Inflammatory macrophage treated with lipopolysaccharide for 4 hours (primary cell): ENCODE measurements at regions not wholly inside any gene's neighbourhood (a gene's known extent, or its start where the extent isn't known, plus 50 kb on each side); places are given as distances from the start of the nearest gene placed in this dataset.
A peak's percentile ranks its signal among the peaks of the same experiment; 100 is the strongest.
"Not testable (repeated sequence)": the region's sequence is repeated elsewhere in the genome, so short reads cannot be mapped to it uniquely, and the experiment has no call there.

Source experiments
- DNase-seq: peaks from one replicate; pipeline ENCODE4 v3.0.0-alpha.2; 2020

DNA sequence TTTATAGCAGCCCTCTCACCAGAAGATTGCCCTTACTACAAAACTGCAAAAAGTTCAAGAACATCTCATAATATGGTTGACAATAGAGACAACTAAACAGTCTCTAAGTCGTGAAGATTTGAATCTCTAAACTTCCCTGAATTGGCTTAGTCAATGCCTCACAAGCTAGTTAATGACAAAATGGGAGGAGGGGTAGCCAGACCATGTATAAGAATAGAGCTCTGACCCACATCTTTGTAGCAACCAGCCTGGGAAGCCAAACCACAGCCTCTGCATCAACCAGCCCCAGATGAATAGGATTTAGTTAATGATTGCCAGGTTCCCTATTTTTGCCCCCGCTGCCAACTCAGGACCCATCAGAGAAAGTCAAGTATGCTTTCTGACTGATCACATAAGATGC, 1265.9 kb upstream of the PCDH10 start:
- not testable (repeated sequence) for DNase-seq

DNA sequence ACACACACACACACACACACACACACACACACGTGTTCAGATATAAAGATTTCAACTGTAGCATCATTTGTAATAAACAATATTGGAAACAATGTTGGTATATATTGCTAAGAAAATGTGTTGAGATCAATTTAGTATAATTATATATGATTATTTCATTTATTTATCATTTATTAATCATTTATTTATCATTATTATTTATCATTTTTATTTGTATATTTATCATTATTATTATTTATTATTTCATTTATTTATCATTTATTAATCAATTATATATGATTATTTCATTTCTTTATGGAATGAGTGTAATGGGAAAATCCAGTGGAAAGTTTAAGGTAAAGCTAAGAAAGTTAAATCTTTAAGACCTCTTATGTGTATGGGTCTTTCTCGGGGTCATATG, 1223.4 kb upstream of the PCDH10 start:
- not testable (repeated sequence) for DNase-seq

DNA sequence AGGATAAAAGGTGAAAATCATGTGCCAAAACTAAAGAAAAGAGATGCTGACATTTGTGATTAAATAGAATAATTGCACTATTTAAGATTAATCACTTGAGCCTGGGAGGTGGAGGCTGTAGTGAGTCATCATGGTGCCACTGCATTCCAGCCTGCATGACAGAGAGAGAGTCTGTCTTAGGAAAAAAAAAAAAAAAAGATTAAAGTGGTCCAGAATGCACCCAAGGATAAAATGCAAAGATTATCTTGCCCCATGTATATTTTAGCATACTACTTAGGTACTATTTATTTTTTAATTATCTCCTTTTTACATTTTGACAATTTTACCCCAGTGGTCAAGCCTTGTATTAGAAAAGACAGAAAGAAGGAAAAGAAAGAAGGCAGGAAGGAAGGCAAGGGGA, 1181.4 kb upstream of the PCDH10 start:
- not testable (repeated sequence) for DNase-seq

DNA sequence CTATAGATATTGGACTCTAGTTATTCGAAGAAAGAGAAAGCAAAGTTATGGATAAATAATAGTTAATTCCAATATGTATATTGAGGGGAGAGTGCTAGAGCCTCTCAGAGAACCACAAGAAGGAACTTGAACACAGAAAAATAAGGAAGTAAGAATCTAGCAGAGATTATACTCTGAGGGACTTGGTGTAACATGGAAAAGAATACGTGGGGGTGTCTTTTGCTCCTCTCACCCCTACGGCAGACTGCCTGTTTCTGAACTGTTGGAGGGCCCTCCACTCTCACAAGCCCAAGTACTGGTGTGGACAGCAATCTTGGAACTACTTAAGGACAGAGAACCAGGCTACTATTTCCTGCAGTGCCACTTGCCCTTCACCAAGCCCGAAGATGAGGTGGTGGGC, 1174.4 kb upstream of the PCDH10 start:
- peak; percentile 0 for DNase-seq

DNA sequence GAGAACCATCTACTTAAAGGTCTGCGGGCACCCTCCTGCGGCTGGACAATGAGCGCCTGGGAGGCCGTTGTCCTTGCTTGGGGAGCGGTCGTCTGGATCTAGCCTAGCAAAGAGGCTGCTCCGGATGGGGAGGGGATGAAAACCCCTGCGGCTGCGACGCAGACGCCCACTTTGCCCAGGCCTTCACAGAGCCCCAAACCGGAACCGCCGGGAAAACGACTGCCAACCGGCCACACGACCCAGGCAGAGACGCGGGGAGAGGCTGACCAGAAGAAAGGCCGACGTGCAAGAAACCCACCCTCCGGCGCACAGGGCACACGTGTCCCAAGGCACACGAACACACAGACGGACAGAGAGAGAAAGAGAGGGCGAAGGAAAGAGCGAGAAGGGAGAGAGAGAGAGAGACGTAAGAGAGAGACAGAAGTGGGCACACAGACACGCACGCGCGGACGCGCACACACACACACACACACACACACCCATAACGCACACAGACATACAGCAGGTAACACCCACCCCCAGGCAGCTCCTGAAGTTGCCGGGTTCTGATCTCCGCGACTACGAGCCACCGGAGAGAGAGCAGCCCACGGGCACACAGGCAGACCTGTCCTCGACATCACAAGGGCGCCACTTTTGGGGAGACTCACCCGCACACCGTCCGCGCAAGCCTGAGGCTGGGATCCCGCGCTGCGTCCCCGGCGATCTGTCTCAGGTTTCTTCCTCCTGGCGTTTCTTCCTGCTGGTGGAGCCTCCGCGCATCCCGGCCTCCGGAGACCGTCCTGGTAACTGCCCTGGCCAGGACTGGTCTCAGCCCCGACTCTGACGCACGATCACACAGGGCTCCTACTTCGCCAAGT, 1173.6 kb upstream of the PCDH10 start:
- not testable (repeated sequence) for DNase-seq

DNA sequence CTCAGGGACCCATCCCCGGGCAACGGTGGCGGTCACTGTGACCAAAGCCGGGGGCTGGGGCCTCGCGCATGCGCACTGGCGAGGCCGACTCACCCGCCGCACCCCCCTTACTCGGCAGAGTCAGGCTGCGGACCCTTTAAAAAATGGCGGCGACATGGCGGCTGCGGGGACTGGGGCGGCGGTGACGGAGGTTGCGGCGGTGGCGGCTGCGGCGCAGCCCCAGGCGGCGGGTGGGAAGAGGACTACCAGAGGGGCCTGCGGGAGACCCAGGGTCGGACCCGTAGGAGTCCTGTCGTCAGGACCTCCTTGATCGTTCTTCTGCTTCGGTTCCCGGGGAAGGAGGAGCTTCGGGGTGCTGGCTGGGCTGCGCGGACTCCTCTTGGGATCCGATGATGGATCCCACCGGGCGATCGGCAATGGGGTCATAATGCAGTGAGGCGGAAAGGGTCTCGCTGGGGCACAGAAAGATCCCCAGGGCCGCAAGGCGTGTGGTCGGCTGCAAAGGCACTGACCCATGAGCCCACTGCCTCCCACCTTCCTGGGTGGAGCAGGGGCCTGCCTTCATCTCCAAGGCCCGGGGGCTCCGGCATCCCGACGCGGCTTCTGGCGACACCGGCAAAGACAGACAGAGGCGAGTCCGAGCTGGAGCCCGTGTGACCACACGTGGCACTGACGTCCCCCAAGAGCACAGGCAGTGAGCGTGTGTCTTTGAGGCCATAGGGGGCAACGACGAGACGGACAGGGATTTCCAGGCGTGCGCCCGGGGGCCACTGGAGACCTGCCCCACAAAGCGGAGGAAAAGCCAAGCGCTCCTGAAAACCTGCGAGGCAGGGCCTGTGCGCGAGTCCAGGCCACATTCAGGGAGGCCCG, 1172.7 kb upstream of the PCDH10 start:
- not testable (repeated sequence) for DNase-seq

DNA sequence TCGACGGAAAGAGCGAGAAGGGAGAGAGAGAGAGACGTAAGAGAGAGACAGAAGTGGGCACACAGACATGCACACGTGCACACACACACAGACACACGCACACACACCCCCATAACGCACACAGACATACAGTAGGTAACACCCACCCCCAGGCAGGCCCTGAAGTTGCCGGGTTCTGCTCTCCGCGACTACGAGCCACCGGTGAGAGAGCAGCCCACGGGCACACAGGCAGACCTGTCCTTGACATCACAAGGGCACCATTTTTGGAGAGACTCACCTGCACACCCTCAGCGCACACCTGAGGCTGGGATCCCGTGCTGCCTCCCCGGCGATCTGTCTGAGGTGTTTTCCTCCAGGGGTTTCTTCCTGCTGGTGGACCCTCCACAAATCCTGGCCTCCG, 1171.0 kb upstream of the PCDH10 start:
- DNase-seq: no peak

DNA sequence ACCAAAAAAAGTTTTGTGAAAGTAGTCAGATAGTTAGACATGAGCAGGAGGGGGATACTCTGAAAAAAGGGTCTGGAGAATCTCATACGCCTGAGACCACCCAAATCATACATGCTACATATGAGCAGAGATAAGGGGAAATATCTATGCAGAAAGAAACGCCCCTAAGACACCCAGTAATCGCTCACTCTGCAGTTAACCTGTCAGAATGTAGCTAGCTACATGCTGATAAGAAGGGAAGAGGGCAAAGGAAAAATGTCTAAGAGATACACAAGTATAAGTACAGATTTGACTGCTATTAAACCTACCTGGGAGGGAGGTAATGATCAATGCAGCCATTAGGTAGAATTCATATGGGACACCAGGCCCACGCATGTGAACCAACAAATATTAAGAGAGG, 1159.5 kb upstream of the PCDH10 start:
- no peak for DNase-seq

DNA sequence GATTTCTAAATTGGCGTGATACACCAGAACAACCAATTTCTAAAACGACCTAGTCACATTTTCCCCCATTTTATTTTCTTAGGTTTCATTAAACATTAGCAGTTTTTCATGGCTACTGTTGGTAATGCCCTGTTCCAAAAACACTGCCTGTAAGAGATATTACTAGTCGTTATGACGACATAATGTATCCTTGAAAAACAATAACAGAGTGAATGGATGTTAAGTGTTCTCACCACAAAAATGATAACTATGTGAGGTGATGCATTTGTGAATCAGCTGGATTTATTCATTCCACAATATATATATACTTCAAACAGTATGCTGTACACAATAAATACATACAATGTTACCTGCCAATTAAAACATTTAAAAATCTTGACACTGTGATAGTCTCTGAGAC, 1147.6 kb upstream of the PCDH10 start:
- DNase-seq: no peak

DNA sequence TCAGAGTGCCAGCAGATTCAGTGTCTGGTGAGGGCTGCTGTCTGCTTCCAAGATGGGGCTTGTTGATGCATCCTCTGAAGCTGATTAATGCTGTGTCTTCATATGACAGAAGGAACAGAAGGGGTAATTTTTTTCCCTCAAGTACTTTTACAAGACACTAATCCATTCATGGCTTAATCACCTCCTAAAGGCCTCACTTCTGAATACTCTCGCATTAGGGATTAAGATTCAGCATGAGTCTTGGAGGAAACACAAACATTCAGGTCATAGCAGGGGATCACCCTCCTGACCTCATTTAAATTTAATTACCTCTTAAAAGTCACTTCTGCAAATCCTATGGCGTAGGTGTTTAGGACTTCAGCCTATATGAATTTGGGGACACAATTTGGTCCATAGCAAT, 1145.5 kb upstream of the PCDH10 start:
- DNase-seq: no peak

DNA sequence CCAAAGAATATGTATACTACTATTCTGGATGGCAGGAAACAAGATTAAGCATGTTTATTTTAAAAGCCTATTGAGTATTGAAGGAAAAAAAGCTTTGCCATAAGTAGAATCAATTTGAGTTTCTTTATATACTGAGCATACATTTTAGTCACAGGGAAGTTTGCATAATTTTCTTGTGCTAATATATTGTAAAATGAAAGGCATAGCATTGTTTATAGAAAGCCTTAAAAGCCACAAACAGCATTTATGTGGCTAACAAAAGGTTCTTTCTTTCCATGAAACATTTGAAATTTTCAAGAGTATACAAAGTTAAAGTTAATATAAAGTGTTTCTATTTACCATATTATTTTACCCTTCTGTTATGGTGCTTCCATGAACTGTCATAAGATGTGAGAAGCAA, 1133.8 kb upstream of the PCDH10 start:
- DNase-seq: no peak

DNA sequence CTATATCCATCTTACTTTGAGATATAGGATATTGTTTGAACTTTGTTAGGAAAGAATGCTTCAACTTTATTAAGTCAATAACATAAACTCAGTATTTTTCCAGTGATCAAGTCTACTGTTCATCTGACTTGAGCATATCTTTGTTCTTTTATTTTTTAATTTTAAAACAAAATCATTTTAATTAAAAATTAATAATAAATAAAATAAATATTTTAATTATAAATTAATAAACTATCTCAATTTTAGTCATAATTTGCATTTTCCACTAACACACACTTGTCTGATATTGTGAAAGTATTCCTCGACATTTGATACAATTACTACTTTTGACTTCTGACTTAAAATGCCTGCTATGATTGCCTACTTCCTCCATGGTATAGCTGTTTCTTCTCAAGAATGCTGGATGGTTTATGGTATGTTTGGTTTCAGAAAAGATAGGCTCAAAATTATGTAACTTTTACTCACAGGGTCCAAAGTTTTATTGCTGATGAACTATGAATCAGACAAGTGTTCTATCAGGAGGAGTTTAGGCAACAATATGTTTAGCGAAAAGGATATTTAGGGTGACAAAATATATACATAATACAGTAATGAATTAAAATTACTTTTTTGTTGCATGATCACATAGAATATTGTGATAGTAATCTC, 1132.3 kb upstream of the PCDH10 start:
- DNase-seq: no peak

DNA sequence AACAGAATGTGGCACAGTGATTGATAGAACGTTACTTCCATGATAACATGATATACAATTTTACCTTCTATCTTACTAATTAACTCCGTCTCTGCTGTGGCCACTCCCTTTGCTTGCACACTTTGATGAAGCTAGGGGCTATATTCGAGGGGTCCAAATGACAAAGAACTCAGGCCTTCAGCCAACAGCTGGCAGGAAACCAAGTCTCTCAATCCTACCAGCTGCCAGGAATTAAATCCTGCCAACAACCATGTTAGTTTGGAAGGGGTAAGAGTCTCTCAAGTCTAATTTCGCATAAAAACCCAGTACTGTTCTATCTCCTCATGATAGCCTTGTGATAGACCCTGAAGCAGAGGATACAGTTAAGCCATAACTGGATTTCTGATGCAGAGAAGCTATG, 1122.9 kb upstream of the PCDH10 start:
- no peak for DNase-seq

DNA sequence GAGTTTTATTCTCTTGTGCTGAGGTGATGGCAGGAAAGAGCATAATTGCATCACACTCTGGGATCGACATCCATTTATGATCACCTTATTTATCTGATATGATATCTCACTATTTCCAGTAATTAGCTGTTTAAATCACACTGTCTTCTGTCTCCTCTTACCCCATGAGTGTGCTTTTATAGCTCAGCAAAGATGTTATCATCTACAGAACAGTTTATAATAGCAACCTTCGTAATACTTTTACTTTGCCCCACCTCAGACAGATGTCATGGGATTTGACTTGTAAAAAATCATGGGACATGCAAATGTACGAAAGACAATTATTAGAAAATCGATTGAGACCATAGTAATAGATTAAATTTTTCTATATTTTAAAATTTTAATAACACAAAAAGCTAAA, 1122.3 kb upstream of the PCDH10 start:
- DNase-seq: no peak

DNA sequence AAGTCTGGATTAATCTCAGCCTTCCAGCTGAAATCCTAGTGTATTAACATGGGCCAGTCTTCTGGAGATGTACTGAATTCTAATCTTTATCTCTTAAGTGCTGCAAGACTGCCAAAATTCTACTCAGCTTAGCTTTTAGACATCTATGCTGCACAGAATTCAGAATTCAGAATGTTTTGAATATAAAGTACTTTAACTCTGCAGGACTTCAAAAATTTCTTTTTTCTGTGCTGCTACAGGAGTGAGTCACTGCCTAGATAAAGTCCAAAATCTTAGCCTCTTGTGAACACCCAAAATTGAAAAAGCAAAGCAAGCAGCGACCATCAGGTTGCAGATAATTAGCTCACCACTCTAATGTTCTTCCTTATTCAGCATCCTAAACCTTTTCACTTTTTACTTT, 1092.6 kb upstream of the PCDH10 start:
- DNase-seq: no peak

DNA sequence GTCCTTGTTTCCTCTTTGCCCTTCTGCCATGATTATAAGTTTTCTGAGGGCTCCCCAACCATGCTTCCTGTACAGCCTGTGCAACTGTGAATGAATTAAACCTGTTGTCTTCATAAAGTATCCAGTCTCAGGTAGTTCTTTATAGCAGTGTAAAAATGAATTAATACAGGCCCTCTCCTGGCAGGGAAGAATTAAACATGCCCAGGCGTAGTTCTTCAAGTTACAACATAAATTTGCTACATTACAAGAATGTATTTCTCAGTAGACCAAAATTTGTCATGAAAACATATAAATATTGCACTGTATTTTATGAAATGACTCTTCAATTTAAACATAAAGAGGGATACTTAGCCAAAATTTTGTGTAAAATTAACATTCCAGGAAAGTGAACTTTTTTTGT, 1089.9 kb upstream of the PCDH10 start:
- DNase-seq: no peak

DNA sequence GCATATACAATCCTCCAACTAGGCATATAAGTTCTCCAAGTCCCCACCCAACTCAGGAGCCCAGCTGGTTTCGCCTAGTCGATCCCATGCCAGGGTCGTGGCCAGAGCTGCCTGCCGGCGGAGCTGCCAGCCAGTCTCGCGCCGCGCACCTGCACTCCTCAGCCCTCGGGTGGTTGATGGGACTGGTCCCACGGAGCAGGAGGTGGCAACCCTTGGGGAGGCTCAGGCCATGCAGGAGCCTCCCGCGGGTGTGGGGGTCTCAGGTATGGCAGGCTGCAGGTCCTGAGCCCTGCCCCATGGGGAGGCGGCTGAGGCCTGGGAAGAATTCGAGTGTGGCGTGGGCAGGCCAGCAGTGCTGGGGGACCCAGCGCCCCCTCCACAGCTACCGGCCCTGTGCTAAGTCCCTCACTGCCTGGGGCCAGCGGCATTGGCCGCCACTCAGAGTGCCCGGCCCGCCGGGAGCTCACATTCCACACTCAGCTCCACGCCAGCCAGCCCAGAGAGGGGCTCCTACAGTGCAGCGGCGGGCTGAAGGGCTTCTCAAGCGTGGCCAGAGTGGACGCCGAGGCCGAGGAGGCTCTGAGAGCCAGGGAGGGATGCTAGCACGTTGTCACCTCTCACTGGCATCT, 1086.4 kb upstream of the PCDH10 start:
- no peak for DNase-seq

DNA sequence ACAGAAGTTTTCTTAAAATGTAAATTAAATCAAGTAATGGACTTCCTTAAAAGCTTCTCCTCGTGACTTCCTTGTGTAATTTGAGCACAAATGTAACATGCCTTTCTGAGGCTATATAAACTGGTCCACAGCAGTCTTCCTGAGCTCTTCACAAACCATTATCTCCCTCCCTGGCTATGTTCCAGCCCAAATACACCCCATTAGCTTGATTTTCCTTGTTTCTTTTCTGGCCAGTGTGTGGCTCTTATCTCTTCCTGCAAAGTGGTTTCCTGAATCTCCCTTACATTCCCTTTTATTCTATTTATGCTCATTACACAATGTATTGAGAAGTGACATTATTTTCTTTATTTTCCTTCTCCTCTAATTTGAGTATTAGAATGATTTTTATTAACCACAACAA, 1085.3 kb upstream of the PCDH10 start:
- DNase-seq: no peak

DNA sequence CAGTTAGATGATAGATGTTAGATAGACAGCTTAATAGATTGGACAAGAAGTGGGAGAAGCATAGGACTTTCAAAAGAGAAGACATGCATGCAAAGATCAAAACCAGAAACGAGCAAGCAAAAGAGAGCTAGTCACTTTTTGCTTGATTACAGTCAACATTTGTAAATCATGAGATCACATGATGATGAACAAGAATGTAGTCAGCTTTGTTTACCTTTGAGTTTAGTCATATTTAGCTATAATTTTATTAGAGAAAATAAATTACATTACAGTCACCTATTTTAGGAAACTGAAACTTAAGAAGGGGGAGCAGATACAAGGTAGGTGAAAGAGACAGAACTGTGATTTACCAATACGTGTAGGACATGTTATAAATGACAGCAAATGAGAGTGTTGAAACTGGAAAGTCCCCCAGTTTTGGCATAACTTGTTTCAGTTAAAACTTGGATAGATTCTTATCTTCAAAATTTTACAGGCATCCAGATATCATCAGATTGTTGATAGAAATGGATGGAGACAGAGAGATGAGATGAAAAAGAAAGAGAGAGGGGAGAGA, 1083.1 kb upstream of the PCDH10 start:
- DNase-seq: no peak

DNA sequence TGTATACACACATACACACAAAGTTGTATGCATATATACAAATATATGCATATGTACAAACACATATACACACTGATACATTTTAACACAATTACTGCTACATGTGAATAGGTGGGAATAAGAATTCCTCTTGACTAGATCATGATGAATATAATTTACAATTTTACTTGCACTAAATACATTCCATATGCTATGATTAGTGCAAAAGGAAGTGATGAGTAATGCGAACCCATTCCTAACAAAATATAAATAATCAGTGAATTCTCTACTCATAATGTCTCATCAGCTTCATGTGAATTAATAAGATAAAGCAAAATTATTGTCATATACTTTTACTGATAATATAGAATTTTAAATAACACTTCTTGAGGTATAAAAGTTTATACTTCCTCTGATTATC, 1077.3 kb upstream of the PCDH10 start:
- no peak for DNase-seq

DNA sequence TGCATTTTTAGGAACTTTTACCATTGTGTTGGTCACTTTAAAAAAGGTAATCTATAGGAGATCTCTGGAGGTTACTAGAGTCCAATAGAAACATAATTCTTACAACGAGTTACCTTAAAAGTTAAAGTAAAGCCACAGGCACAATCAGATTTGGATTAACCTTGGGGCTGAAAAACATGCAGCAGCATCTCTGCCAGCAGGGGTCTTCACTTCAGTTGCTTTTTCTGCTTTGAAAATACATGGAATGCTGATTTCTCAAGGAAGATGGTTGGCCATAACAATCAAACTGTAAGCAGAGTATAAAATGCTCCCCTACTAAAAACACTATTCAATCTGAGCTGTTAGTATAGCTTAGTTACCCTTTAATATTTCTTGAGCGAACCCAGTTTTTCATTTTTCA, 1072.3 kb upstream of the PCDH10 start:
- DNase-seq: no peak

DNA sequence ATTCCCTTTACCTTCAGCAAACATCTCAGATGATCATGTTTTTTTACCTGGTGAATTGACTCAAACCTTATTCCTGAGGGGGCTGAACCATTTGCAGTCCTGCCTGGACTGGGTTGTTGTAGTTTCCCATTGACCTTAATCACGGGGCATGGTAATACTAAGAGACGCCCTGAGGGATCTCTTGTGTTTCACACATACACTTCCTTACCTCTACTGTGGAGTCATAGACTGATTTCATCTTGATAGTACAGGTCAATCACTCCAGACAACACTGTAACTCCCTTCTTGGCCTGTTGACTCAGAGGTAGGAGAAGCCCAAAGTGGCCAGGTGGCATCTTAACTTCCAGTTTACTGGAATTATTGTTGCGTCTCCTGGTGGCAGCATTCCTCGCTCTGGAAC, 1064.0 kb upstream of the PCDH10 start:
- no peak for DNase-seq

DNA sequence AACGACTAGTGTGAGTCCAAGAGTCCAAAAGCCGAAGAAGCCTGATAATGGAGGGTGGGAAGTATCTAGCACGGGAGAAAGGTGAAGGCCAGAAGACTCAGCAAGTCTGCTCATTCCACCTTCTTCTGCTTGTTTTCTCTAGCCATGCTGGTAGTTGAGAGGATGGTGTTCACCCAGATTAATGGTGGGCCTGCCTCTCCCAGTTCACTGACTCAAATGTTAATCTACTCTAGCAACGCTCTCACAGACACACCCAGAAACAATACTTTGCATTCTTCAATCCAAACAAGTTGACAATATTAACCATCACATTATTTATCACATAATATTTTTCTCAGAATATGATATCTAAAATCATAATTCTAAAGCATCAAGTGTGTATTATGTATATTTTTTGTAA, 1055.1 kb upstream of the PCDH10 start:
- no peak for DNase-seq
